Prostate gland (tissue), 2 donors: ENCODE measurements at regions not wholly inside any gene's neighbourhood (a gene's known extent, or its start where the extent isn't known, plus 50 kb on each side); places are given as distances from the start of the nearest gene placed in this dataset.

Source experiments
- CTCF ChIP-seq, 4 experiments: fragments of 200-600 bp in 2 of 4; fragments of 450-650 bp in 2 of 4; sonication (generic) in 2 of 4; IDR thresholded peaks; 1 replicate in 3 of 4; 2 replicates in 1 of 4; pipeline ENCODE4 v1.5.1; 2016 to 2019; ENCODE audit warnings: antibody characterized with exemption in 4 of 4, mild to moderate bottlenecking in 2 of 4, moderate library complexity in 2 of 4
- POLR2A ChIP-seq: fragments of 450-650 bp; IDR thresholded peaks from one replicate; pipeline ENCODE4 v1.6.1; 2016; ENCODE audit warnings: antibody characterized with exemption, mild to moderate bottlenecking

- no peak for TF ChIP-seq CTCF (IDR thresholded peaks at IDR 0.05)
- TF ChIP-seq POLR2A: no peak
Observed at GRCh38 chr2:190817082-190817481, 63.5 kb upstream of the GLS start.
